Endothelial cell of umbilical vein (primary cell): ENCODE measurements at regions not wholly inside any gene's neighbourhood (a gene's known extent, or its start where the extent isn't known, plus 50 kb on each side); places are given as distances from the start of the nearest gene placed in this dataset.

Source experiments
- BruUV-seq: library from RNA; stranded (reverse); fragments of 400-500 nt; replicated peaks from 2 replicates; lab custom pipeline; 2021; lab: Mats Ljungman, UMichigan
- CTCF ChIA-PET: fragments of 300-600, 350-600 bp; sonication (Branson Sonifier 250); formaldehyde crosslinking; loops from one replicate; lab custom pipeline; 2021; ENCODE audit warnings: antibody characterized with exemption, inconsistent platforms; lab: Charles Lee
- POLR2A ChIA-PET: fragments of 300-600, 350-600 bp; sonication (Branson Sonifier 250); formaldehyde crosslinking; loops from one replicate; lab custom pipeline; 2021; ENCODE audit warnings: antibody characterized with exemption, inconsistent platforms; lab: Charles Lee
- DNase-seq: peaks from one replicate; pipeline ENCODE4 v3.0.0-alpha.2; 2011; ENCODE audit warnings: low read depth, low spot score
- FAIRE-seq: peaks from 2 replicates; lab custom pipeline; 2011; peaks lifted over from hg19 to GRCh38; lab: Jason Lieb, UNC
- H2AFZ ChIP-seq: 2 replicates; pipeline ENCODE4 v1.6.0; 2012; ENCODE audit warnings: low read depth, low read length, control low read depth, inconsistent platforms
- H3K27ac ChIP-seq: 2 replicates; pipeline ENCODE4 v1.5.1; 2011; ENCODE audit warnings: low read depth, mild to moderate bottlenecking, control low read depth, low read length, moderate library complexity; ENCODE audit not compliant: insufficient read depth
- H3K27me3 ChIP-seq, 2 experiments: 2 replicates each; pipeline versions ENCODE4 v1.6.0 to v1.6.1; 2011; ENCODE audit warnings: low read length in 2 of 2, mixed read lengths in 1 of 2; ENCODE audit not compliant: control insufficient read depth in 2 of 2, insufficient read depth in 2 of 2
- H3K36me3 ChIP-seq, 2 experiments: 2 replicates in 1 of 2; 3 replicates in 1 of 2; pipeline ENCODE4 v1.5.1; 2011; ENCODE audit warnings: low read length in 2 of 2, mild to moderate bottlenecking in 1 of 2, moderate library complexity in 1 of 2; ENCODE audit not compliant: control insufficient read depth in 2 of 2, insufficient read depth in 2 of 2; ENCODE audit errors: extremely low read depth in 1 of 2
- H3K4me1 ChIP-seq: 3 replicates; pipeline ENCODE4 v1.5.1; 2011; ENCODE audit warnings: mild to moderate bottlenecking, low read length; ENCODE audit not compliant: control insufficient read depth, insufficient read depth; ENCODE audit errors: extremely low read depth
- H3K4me2 ChIP-seq: 2 replicates; pipeline ENCODE4 v1.6.1; 2011; ENCODE audit warnings: low read length, control low read depth, mixed read lengths; ENCODE audit not compliant: insufficient read depth
- H3K4me3 ChIP-seq, 3 experiments: fragments of 200-600 bp in 1 of 3; sonication (generic), shearing (Covaris generic) in 1 of 3; replicated peaks in 1 of 3; 2 replicates each; pipeline ENCODE4 v1.5.1; 2011 to 2016; ENCODE audit warnings: control low read depth in 3 of 3, low read length in 3 of 3, mild to moderate bottlenecking in 2 of 3, inconsistent platforms in 1 of 3, low read depth in 1 of 3, moderate library complexity in 1 of 3; ENCODE audit not compliant: insufficient read depth in 1 of 3
- H3K79me2 ChIP-seq: 2 replicates; pipeline ENCODE4 v1.6.0; 2012; ENCODE audit warnings: low read length, inconsistent platforms; ENCODE audit not compliant: control insufficient read depth, insufficient read depth
- H3K9ac ChIP-seq: replicated peaks from 2 replicates; pipeline ENCODE3; 2011; ENCODE audit warnings: low read length, control low read depth; ENCODE audit not compliant: insufficient read depth; ENCODE audit errors: extremely low read depth
- H3K9me1 ChIP-seq: replicated peaks from 3 replicates; pipeline ENCODE4 v1.6.0; 2011; ENCODE audit warnings: mild to moderate bottlenecking, low read length; ENCODE audit not compliant: control insufficient read depth, insufficient read depth; ENCODE audit errors: extremely low read depth
- H3K9me3 ChIP-seq: replicated peaks from 2 replicates; pipeline ENCODE4 v1.5.1; 2012; ENCODE audit warnings: low read length, inconsistent platforms; ENCODE audit not compliant: control insufficient read depth, insufficient read depth
- H4K20me1 ChIP-seq: replicated peaks from 2 replicates; pipeline ENCODE3; 2011; ENCODE audit warnings: mild to moderate bottlenecking, low read length; ENCODE audit not compliant: control insufficient read depth, insufficient read depth; ENCODE audit errors: extremely low read depth
- EZH2 ChIP-seq: IDR thresholded peaks from 2 replicates; pipeline ENCODE4 v1.6.1; 2012; ENCODE audit warnings: borderline replicate concordance, low read depth, mild to moderate bottlenecking, moderate library complexity, low read length, inconsistent platforms; ENCODE audit not compliant: severe bottlenecking
- FOS ChIP-seq: IDR thresholded peaks from 2 replicates; pipeline ENCODE4 v1.6.1; 2011; ENCODE audit warnings: mild to moderate bottlenecking, low read length, moderate library complexity, borderline replicate concordance; ENCODE audit not compliant: insufficient read depth
- GATA2 ChIP-seq: IDR thresholded peaks from 2 replicates; pipeline ENCODE4 v1.7.0; 2011; ENCODE audit warnings: low read depth, mild to moderate bottlenecking, moderate library complexity, mixed read lengths, low read length; ENCODE audit not compliant: insufficient read length, insufficient read depth
- JUN ChIP-seq: IDR thresholded peaks from 2 replicates; pipeline ENCODE4 v1.6.1; 2011; ENCODE audit warnings: borderline replicate concordance, low read depth; ENCODE audit not compliant: insufficient read length, insufficient read depth
- MYC ChIP-seq: IDR thresholded peaks from one replicate; pipeline ENCODE4 v1.6.1; 2011; ENCODE audit warnings: mild to moderate bottlenecking, low read depth, low read length
- POLR2A ChIP-seq: IDR thresholded peaks from 2 replicates; pipeline ENCODE4 v1.6.1; 2012; ENCODE audit warnings: low read depth, mild to moderate bottlenecking, control low read depth, low read length
- POLR2AphosphoS5 ChIP-seq: IDR thresholded peaks from 2 replicates; pipeline ENCODE4 v1.6.1; 2012; ENCODE audit warnings: low read depth, mild to moderate bottlenecking, control low read depth, low read length, moderate library complexity; ENCODE audit not compliant: insufficient read depth
- dilution Hi-C: fragments of 300-500 bp; cut with MboI; formaldehyde crosslinking; loops from one replicate; pipeline ENCODE4 v1.15.0; 2019; ENCODE audit warnings: low sequenced_read_pairs; ENCODE audit not compliant: extremely low pct_ligation_motif_present
- intact Hi-C: fragments of 100-400 bp; cut with micrococcal nuclease; formaldehyde crosslinking; loops from one replicate; pipeline ENCODE4 v1.10.0; 2022
- TF ChIP-seq, protein P1 (sequence below): IDR thresholded peaks from 2 replicates; pipeline ENCODE4 v1.6.1; 2011; ENCODE audit not compliant: insufficient read depth, insufficient read length
- TF ChIP-seq, protein P2 (sequence below), 2 donors: IDR thresholded peaks; 1 replicate in 1 of 2; 2 replicates in 1 of 2; pipeline ENCODE4 v1.5.1; 2011; ENCODE audit warnings: low read length in 2 of 2, mild to moderate bottlenecking in 2 of 2, moderate library complexity in 2 of 2, control low read depth in 1 of 2, inconsistent platforms in 1 of 2, low read depth in 1 of 2; ENCODE audit not compliant: insufficient read depth in 1 of 2; ENCODE audit errors: extremely low read depth in 1 of 2

DNA sequence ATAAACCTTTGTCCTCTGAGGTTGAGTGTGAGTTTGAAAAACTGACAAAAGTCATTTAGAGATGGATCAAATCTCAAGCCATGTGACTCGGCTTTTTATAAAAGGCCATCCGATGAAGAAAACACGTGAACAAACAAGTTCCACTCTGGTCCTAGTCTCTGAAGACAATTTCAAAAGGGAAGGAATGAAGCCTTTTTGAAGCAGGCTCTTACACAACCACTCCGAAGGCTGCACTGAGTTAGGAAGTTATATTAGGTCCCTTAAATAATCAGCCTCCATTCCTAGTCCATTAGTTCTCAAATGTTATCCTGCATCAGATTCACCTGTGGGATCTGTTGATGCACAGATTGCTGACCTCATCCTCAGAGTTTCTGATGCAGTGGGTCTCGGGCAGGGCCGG is 166.6 kb upstream of the HMHB1 start:
- H3K4me1 ChIP-seq, result no peaks in the 10 kb centered on the region
- no peak overlapping the region for H3K4me2 ChIP-seq
- H4K20me1 ChIP-seq, result no peaks in the 10 kb centered on the region
- no peak overlapping the region for H2AFZ ChIP-seq
- no peak overlapping the region for H3K9ac ChIP-seq
- no peak overlapping the region for H3K4me3 ChIP-seq
- TF ChIP-seq, protein P1, sequence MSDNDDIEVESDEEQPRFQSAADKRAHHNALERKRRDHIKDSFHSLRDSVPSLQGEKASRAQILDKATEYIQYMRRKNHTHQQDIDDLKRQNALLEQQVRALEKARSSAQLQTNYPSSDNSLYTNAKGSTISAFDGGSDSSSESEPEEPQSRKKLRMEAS, result no peak
- no peak for TF ChIP-seq GATA2
- no peak for TF ChIP-seq MYC
- no peak for TF ChIP-seq FOS
- no peak for TF ChIP-seq POLR2AphosphoS5
- no peak for TF ChIP-seq JUN
- no peak for TF ChIP-seq POLR2A
- TF ChIP-seq EZH2, result no peak
- TF ChIP-seq, protein P2, sequence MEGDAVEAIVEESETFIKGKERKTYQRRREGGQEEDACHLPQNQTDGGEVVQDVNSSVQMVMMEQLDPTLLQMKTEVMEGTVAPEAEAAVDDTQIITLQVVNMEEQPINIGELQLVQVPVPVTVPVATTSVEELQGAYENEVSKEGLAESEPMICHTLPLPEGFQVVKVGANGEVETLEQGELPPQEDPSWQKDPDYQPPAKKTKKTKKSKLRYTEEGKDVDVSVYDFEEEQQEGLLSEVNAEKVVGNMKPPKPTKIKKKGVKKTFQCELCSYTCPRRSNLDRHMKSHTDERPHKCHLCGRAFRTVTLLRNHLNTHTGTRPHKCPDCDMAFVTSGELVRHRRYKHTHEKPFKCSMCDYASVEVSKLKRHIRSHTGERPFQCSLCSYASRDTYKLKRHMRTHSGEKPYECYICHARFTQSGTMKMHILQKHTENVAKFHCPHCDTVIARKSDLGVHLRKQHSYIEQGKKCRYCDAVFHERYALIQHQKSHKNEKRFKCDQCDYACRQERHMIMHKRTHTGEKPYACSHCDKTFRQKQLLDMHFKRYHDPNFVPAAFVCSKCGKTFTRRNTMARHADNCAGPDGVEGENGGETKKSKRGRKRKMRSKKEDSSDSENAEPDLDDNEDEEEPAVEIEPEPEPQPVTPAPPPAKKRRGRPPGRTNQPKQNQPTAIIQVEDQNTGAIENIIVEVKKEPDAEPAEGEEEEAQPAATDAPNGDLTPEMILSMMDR (IDR thresholded peaks at IDR 0.05; ENCODE audit: extremely low read depth in 1 of 2, insufficient read depth in 1 of 2, low read depth in 1 of 2, low read length in 2 of 2), result no peak
- POLR2A ChIA-PET, result no interaction called here
- no peaks in the 10 kb centered on the region for H3K79me2 ChIP-seq
- H3K9me3 ChIP-seq, result no peaks in the 10 kb centered on the region
- no peak for DNase-seq
- H3K9me1 ChIP-seq, result no peaks in the 10 kb centered on the region
- H3K36me3 ChIP-seq, result no peaks in the 10 kb centered on the region
- FAIRE-seq, result no peak
- CTCF ChIA-PET, result no interaction called here
- no peak overlapping the region for H3K27ac ChIP-seq
- dilution Hi-C loops, result no loop called here
- H3K27me3 ChIP-seq, result no peaks in the 10 kb centered on the region
- intact Hi-C loops, result no loop called here
- no TSS peak for BruUV-seq
